IPS-18a (cell line): ENCODE measurements at regions not wholly inside any gene's neighbourhood (a gene's known extent, or its start where the extent isn't known, plus 50 kb on each side); places are given as distances from the start of the nearest gene placed in this dataset.

Experiments
- H3K27ac ChIP-seq: one replicate; pipeline ENCODE4 v1.5.1; 2013; ENCODE audit warnings: low read length
- H3K27me3 ChIP-seq: one replicate; pipeline ENCODE4 v1.6.1; 2013; ENCODE audit warnings: mild to moderate bottlenecking, low read length; ENCODE audit not compliant: control insufficient read depth, insufficient read depth
- H3K36me3 ChIP-seq: one replicate; pipeline ENCODE4 v1.6.1; 2013; ENCODE audit warnings: low read depth, low read length; ENCODE audit not compliant: control insufficient read depth
- H3K4me1 ChIP-seq: one replicate; pipeline ENCODE4 v1.6.1; 2013; ENCODE audit warnings: low read depth, low read length; ENCODE audit not compliant: control insufficient read depth
- H3K4me3 ChIP-seq: one replicate; pipeline ENCODE4 v1.5.1; 2013; ENCODE audit warnings: low read length
- H3K9ac ChIP-seq: one replicate; pipeline ENCODE4 v1.6.1; 2013; ENCODE audit warnings: mild to moderate bottlenecking, low read length, moderate library complexity
- H3K9me3 ChIP-seq: one replicate; pipeline ENCODE4 v1.6.1; 2013; ENCODE audit warnings: low read depth, low read length; ENCODE audit not compliant: control insufficient read depth

GRCh38 chr4:41394481-41394894, 137.8 kb downstream of the UCHL1 start:
- no peak overlapping the region for H3K27ac ChIP-seq

GRCh38 chr4:41396214-41396613, 139.5 kb downstream of the UCHL1 start:
- no peak overlapping the region for H3K4me3 ChIP-seq
- no peak overlapping the region for H3K27ac ChIP-seq
- peaks cover 12% of the 10 kb centered on the region for H3K4me1 ChIP-seq
- no peak overlapping the region for H3K9ac ChIP-seq
- no peaks in the 10 kb centered on the region for H3K27me3 ChIP-seq
- H3K9me3 ChIP-seq = no peaks in the 10 kb centered on the region
- H3K36me3 ChIP-seq = no peaks in the 10 kb centered on the region

More at GRCh38 chr4:41394481-41394894, 137.8 kb downstream of the UCHL1 start:
- H3K27me3 ChIP-seq = no peaks in the 10 kb centered on the region
- no peaks in the 10 kb centered on the region for H3K36me3 ChIP-seq
- no peak overlapping the region for H3K4me3 ChIP-seq
- H3K4me1 ChIP-seq = peaks cover 12% of the 10 kb centered on the region
- no peaks in the 10 kb centered on the region for H3K9me3 ChIP-seq
- no peak overlapping the region for H3K9ac ChIP-seq

GRCh38 chr4:41396869-41397268, 140.1 kb downstream of the UCHL1 start:
- H3K4me3 ChIP-seq = no peak overlapping the region
- no peaks in the 10 kb centered on the region for H3K36me3 ChIP-seq
- H3K27ac ChIP-seq = no peak overlapping the region
- no peaks in the 10 kb centered on the region for H3K27me3 ChIP-seq
- no peak overlapping the region for H3K9ac ChIP-seq
- H3K4me1 ChIP-seq = peaks cover 12% of the 10 kb centered on the region
- no peaks in the 10 kb centered on the region for H3K9me3 ChIP-seq

- Histone ChIP-seq H3K9me3 (no peaks in the 10 kb centered on the region), H3K27ac (no peak overlapping the region), H3K36me3 (no peaks in the 10 kb centered on the region), H3K9ac (no peak overlapping the region), H3K4me3 (no peak overlapping the region), H3K4me1 (peaks cover 12% of the 10 kb centered on the region), H3K27me3 (no peaks in the 10 kb centered on the region)
Measured at GRCh38 chr4:41399231-41399630, 138.7 kb upstream of the LIMCH1 start.

- Histone ChIP-seq H3K4me3 (no peak overlapping the region), H3K9me3 (no peaks in the 10 kb centered on the region), H3K27me3 (no peaks in the 10 kb centered on the region), H3K27ac (no peak overlapping the region), H3K4me1 (peaks cover 12% of the 10 kb centered on the region), H3K36me3 (no peaks in the 10 kb centered on the region), H3K9ac (no peak overlapping the region)
Measured at GRCh38 chr4:41400296-41400695, 137.7 kb upstream of the LIMCH1 start.

GRCh38 chr4:41405464-41406112, 132.4 kb upstream of the LIMCH1 start:
- no peaks in the 10 kb centered on the region for H3K36me3 ChIP-seq
- H3K4me1 ChIP-seq = peaks cover under 1% of the 10 kb centered on the region
- H3K9ac ChIP-seq = no peak overlapping the region
- no peak overlapping the region for H3K27ac ChIP-seq
- no peaks in the 10 kb centered on the region for H3K9me3 ChIP-seq
- no peak overlapping the region for H3K4me3 ChIP-seq
- H3K27me3 ChIP-seq = no peaks in the 10 kb centered on the region

- H3K4me1 ChIP-seq = peaks cover 5% of the 10 kb centered on the region
- no peak overlapping the region for H3K4me3 ChIP-seq
- H3K36me3 ChIP-seq = no peaks in the 10 kb centered on the region
- no peaks in the 10 kb centered on the region for H3K9me3 ChIP-seq
- H3K9ac ChIP-seq = no peak overlapping the region
- no peaks in the 10 kb centered on the region for H3K27me3 ChIP-seq
- no peak overlapping the region for H3K27ac ChIP-seq
Measured at GRCh38 chr4:41406113-41406516, 131.8 kb upstream of the LIMCH1 start.

- Histone ChIP-seq H3K4me1 (peaks cover 5% of the 10 kb centered on the region), H3K27me3 (no peaks in the 10 kb centered on the region), H3K4me3 (no peak overlapping the region), H3K36me3 (no peaks in the 10 kb centered on the region), H3K9me3 (no peaks in the 10 kb centered on the region), H3K9ac (no peak overlapping the region), H3K27ac (no peak overlapping the region)
Measured at GRCh38 chr4:41408150-41408549, 129.8 kb upstream of the LIMCH1 start.

- no peaks in the 10 kb centered on the region for H3K27me3 ChIP-seq
- H3K4me1 ChIP-seq = peaks cover 5% of the 10 kb centered on the region
- no peak overlapping the region for H3K4me3 ChIP-seq
- H3K9me3 ChIP-seq = no peaks in the 10 kb centered on the region
- H3K36me3 ChIP-seq = no peaks in the 10 kb centered on the region
- no peak overlapping the region for H3K27ac ChIP-seq
- H3K9ac ChIP-seq = no peak overlapping the region
Measured at GRCh38 chr4:41408859-41409593, 128.9 kb upstream of the LIMCH1 start.

GRCh38 chr4:41409594-41409895, 128.4 kb upstream of the LIMCH1 start:
- Histone ChIP-seq H3K9me3 (no peaks in the 10 kb centered on the region), H3K4me1 (peaks cover 5% of the 10 kb centered on the region), H3K36me3 (no peaks in the 10 kb centered on the region), H3K4me3 (no peak overlapping the region), H3K27me3 (no peaks in the 10 kb centered on the region), H3K27ac (no peak overlapping the region), H3K9ac (no peak overlapping the region)

- Histone ChIP-seq H3K27me3 (no peaks in the 10 kb centered on the region), H3K9ac (no peak overlapping the region), H3K36me3 (no peaks in the 10 kb centered on the region), H3K4me3 (no peak overlapping the region), H3K27ac (no peak overlapping the region), H3K4me1 (peaks cover 5% of the 10 kb centered on the region), H3K9me3 (no peaks in the 10 kb centered on the region)
Measured at GRCh38 chr4:41410049-41410448, 127.9 kb upstream of the LIMCH1 start.
